Uterus (tissue), 2 donors: ENCODE measurements at regions not wholly inside any gene's neighbourhood (a gene's known extent, or its start where the extent isn't known, plus 50 kb on each side); places are given as distances from the start of the nearest gene placed in this dataset.

Source experiments
- POLR2A ChIP-seq, 2 donors: fragments of 450-650 bp; IDR thresholded peaks; one replicate each; pipeline ENCODE4 v1.6.1; 2016; ENCODE audit warnings: antibody characterized with exemption in 2 of 2, mild to moderate bottlenecking in 1 of 2, moderate library complexity in 1 of 2
- TF ChIP-seq, protein P1 (sequence below), 4 experiments: fragments of 200-600 bp in 2 of 4; fragments of 450-650 bp in 2 of 4; sonication (generic) in 2 of 4; IDR thresholded peaks; one replicate each; pipeline ENCODE4 v1.5.1; 2016 to 2019; ENCODE audit warnings: antibody characterized with exemption in 4 of 4, mild to moderate bottlenecking in 2 of 4, moderate library complexity in 1 of 4

DNA sequence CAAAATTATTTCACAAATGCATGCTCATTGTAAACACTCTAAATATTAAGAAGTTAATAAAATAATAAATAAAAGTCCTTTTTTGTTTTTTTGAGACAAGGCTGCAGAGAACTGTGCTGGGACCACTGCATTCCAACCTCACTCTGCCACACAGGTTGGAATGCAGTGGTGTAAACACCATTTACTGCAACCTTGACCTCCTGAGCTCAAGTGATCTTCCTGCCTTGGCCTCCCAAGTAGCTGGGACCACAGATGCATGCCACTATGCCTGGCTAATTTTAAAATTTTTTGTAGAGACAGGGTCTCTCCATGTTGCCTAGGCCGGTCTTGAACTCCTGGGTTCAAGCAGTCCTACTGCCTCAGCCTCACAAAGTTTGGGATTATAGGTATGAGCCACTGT lies 578.4 kb downstream of the ZIC1 start:
- TF ChIP-seq, protein P1, sequence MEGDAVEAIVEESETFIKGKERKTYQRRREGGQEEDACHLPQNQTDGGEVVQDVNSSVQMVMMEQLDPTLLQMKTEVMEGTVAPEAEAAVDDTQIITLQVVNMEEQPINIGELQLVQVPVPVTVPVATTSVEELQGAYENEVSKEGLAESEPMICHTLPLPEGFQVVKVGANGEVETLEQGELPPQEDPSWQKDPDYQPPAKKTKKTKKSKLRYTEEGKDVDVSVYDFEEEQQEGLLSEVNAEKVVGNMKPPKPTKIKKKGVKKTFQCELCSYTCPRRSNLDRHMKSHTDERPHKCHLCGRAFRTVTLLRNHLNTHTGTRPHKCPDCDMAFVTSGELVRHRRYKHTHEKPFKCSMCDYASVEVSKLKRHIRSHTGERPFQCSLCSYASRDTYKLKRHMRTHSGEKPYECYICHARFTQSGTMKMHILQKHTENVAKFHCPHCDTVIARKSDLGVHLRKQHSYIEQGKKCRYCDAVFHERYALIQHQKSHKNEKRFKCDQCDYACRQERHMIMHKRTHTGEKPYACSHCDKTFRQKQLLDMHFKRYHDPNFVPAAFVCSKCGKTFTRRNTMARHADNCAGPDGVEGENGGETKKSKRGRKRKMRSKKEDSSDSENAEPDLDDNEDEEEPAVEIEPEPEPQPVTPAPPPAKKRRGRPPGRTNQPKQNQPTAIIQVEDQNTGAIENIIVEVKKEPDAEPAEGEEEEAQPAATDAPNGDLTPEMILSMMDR (IDR thresholded peaks at IDR 0.05) = no peak
- no peak for TF ChIP-seq POLR2A (IDR thresholded peaks at IDR 0.05)
